ENCODE measurements at regions not wholly inside any gene's neighbourhood (a gene's known extent, or its start where the extent isn't known, plus 50 kb on each side); places are given as distances from the start of the nearest gene placed in this dataset.

GRCh38 chrX:10043386-10043785 is 76.2 kb downstream of the CLDN34 start:
- no peak for TF ChIP-seq POLR2A (IDR thresholded peaks at IDR 0.05)
- no peak for TF ChIP-seq CTCF (IDR thresholded peaks at IDR 0.05)
- H3K27ac ChIP-seq: no peak overlapping the region
- H3K9me3 ChIP-seq: no peaks in the 10 kb centered on the region
- no peaks in the 10 kb centered on the region for H3K36me3 ChIP-seq
- no peaks in the 10 kb centered on the region for H3K27me3 ChIP-seq
- no peak overlapping the region for H3K4me3 ChIP-seq
- WGBS, 4 donors: 82 to 92% (median 90%) methylated on average over 7 of the region's 7 CpGs
- no peak for ATAC-seq
- DNase-seq: no peak
- intact Hi-C loops (cut with DNase I): no loop called here
- H3K4me1 ChIP-seq: peaks cover 0 to 51% (median 31%) of the 10 kb centered on the region in 12 donors

- TF ChIP-seq CTCF (IDR thresholded peaks at IDR 0.05): no peak
- no peak for TF ChIP-seq POLR2A (IDR thresholded peaks at IDR 0.05)
- DNase-seq: no peak
- Histone ChIP-seq H3K4me1 (peaks cover 0 to 56% (median 36%) of the 10 kb centered on the region in 12 donors), H3K27ac (peak overlapping the region in 3 of 12 donors; percentile 78 to 83 (median 81)), H3K4me3 (no peak overlapping the region), H3K9me3 (no peaks in the 10 kb centered on the region), H3K36me3 (no peaks in the 10 kb centered on the region), H3K27me3 (no peaks in the 10 kb centered on the region)
- 77 to 94% (median 90%) methylated on average over 5 of the region's 5 CpGs for WGBS, 4 donors
- intact Hi-C loops (cut with DNase I): no loop called here
- no peak for ATAC-seq
These were observed 76.9 kb downstream of the CLDN34 start for GRCh38 chrX:10044021-10044420.

GRCh38 chrX:10045327-10046000 is 78.3 kb downstream of the CLDN34 start:
- TF ChIP-seq CTCF (IDR thresholded peaks at IDR 0.05) (no peak), POLR2A (IDR thresholded peaks at IDR 0.05) (no peak)
- H3K36me3 ChIP-seq: no peaks in the 10 kb centered on the region
- H3K27me3 ChIP-seq: no peaks in the 10 kb centered on the region
- no peak overlapping the region for H3K4me3 ChIP-seq
- intact Hi-C loops (cut with DNase I): loop anchor here in 1 of 10 donors (5.0 kb wide), 1 partner anchor 37 kb away; no protein-coding TSS in a partner anchor
- DNase-seq (peak; percentile 46 to 74 (median 68)), ATAC-seq (peak; percentile 75 to 86 (median 83))
- peak overlapping the region in 11 of 12 donors; percentile 46 to 83 (median 75) for H3K27ac ChIP-seq
- 24 to 57% (median 32%) methylated on average over 12 to 13 of the region's 13 CpGs for WGBS, 4 donors
- H3K4me1 ChIP-seq: peaks cover 0 to 69% (median 47%) of the 10 kb centered on the region in 12 donors
- no peaks in the 10 kb centered on the region for H3K9me3 ChIP-seq

- Histone ChIP-seq H3K27ac (peak overlapping the region in 10 of 12 donors; percentile 43 to 83 (median 66)), H3K27me3 (no peaks in the 10 kb centered on the region), H3K4me1 (peaks cover 0 to 81% (median 52%) of the 10 kb centered on the region in 12 donors), H3K9me3 (no peaks in the 10 kb centered on the region), H3K36me3 (no peaks in the 10 kb centered on the region), H3K4me3 (no peak overlapping the region)
- 45 to 69% (median 58%) methylated on average over 7 of the region's 7 CpGs for WGBS, 4 donors
- intact Hi-C loops (cut with DNase I): loop anchor here in 1 of 10 donors (5.0 kb wide), 1 partner anchor 35 kb away; no protein-coding TSS in a partner anchor
- DNase-seq: peak in 2 of 5 donors; percentile 23 to 50
- TF ChIP-seq POLR2A (IDR thresholded peaks at IDR 0.05): no peak
- no peak for TF ChIP-seq CTCF (IDR thresholded peaks at IDR 0.05)
- ATAC-seq: peak in 3 of 4 donors; percentile 4 to 33 (median 5)
These were observed 80.0 kb downstream of the CLDN34 start for GRCh38 chrX:10047133-10047532.

Data from heart left ventricle (tissue), 16 donors.